Activated CD8-positive, alpha-beta T cell treated with anti-CD3 and anti-CD28 coated beads for 36 hours (primary cell): ENCODE measurements at regions not wholly inside any gene's neighbourhood (a gene's known extent, or its start where the extent isn't known, plus 50 kb on each side); places are given as distances from the start of the nearest gene placed in this dataset.

Experiments used
- ATAC-seq: fragments of 200-7000 bp; cut with Tn5 transposase; one replicate; pipeline ENCODE4 v1.10.0; 2021; ENCODE audit warnings: mild to moderate bottlenecking, moderate library complexity
- CTCF ChIA-PET: fragments of 350-600 bp; sonication (Branson Sonifier 250); formaldehyde crosslinking; loops from one replicate; lab custom pipeline; 2021; ENCODE audit warnings: antibody characterized with exemption; lab: Charles Lee
- POLR2A ChIA-PET: fragments of 350-600 bp; sonication (Branson Sonifier 250); formaldehyde crosslinking; loops from one replicate; lab custom pipeline; 2021; ENCODE audit warnings: antibody characterized with exemption; lab: Charles Lee
- DNase-seq: peaks from one replicate; pipeline ENCODE4 v3.0.0-alpha.2; 2020
- H3K27ac Mint-ChIP-seq: one replicate; pipeline ENCODE4 v1.8.0; 2021; ENCODE audit warnings: mild to moderate bottlenecking, mixed read lengths
- H3K27me3 Mint-ChIP-seq: one replicate; pipeline ENCODE4 v1.8.0; 2021; ENCODE audit warnings: mixed read lengths
- H3K36me3 Mint-ChIP-seq: one replicate; pipeline ENCODE4 v1.8.0; 2021; ENCODE audit warnings: low read depth, mixed read lengths
- H3K4me1 Mint-ChIP-seq: one replicate; pipeline ENCODE4 v1.8.0; 2021; ENCODE audit warnings: low read depth, mixed read lengths
- H3K4me3 Mint-ChIP-seq: one replicate; pipeline ENCODE4 v1.8.0; 2021; ENCODE audit warnings: mild to moderate bottlenecking, moderate library complexity, mixed read lengths
- H3K9me3 Mint-ChIP-seq: one replicate; pipeline ENCODE4 v1.8.0; 2021; ENCODE audit warnings: mixed read lengths
- CTCF ChIP-seq: fragments of 200-600 bp; IDR thresholded peaks from one replicate; pipeline ENCODE4 v1.8.0; 2022; ENCODE audit warnings: antibody characterized with exemption, mild to moderate bottlenecking
- intact Hi-C: fragments of 100-400 bp; cut with micrococcal nuclease; formaldehyde crosslinking; loops from one replicate; pipeline ENCODE4 v1.10.0; 2022

GRCh38 chr3:139106013-139106932 is 61.6 kb upstream of the PRR23C start:
- TF ChIP-seq CTCF = no peak
- Mint-ChIP-seq H3K27me3 (peaks cover 3% of the 10 kb centered on the region), H3K4me1 (peaks cover 2% of the 10 kb centered on the region), H3K4me3 (no peak overlapping the region), H3K27ac (no peak overlapping the region), H3K36me3 (no peaks in the 10 kb centered on the region), H3K9me3 (no peaks in the 10 kb centered on the region)
- no peak for ATAC-seq
- POLR2A ChIA-PET = no interaction called here
- intact Hi-C loops = no loop called here
- CTCF ChIA-PET = no interaction called here
- DNase-seq = no peak

GRCh38 chr3:139107424-139108252 is 62.9 kb upstream of the PRR23C start:
- CTCF ChIA-PET = no interaction called here

GRCh38 chr3:139108253-139108969 is 63.7 kb upstream of the PRR23C start:
- ATAC-seq = no peak
- CTCF ChIA-PET = no interaction called here
- Mint-ChIP-seq H3K27ac (no peak overlapping the region), H3K9me3 (no peaks in the 10 kb centered on the region), H3K4me3 (no peak overlapping the region), H3K4me1 (peaks cover 2% of the 10 kb centered on the region), H3K36me3 (no peaks in the 10 kb centered on the region), H3K27me3 (peaks cover 11% of the 10 kb centered on the region)
- intact Hi-C loops = no loop called here
- POLR2A ChIA-PET = no interaction called here
- no peak for DNase-seq
- no peak for TF ChIP-seq CTCF

More at GRCh38 chr3:139107424-139108252, 62.9 kb upstream of the PRR23C start:
- Mint-ChIP-seq H3K27me3 (peaks cover 9% of the 10 kb centered on the region), H3K9me3 (no peaks in the 10 kb centered on the region), H3K27ac (no peak overlapping the region), H3K4me1 (peaks cover 2% of the 10 kb centered on the region), H3K36me3 (no peaks in the 10 kb centered on the region), H3K4me3 (no peak overlapping the region)
- no peak for ATAC-seq
- POLR2A ChIA-PET = no interaction called here
- intact Hi-C loops = no loop called here
- DNase-seq = no peak
- TF ChIP-seq CTCF = no peak

GRCh38 chr3:139109271-139109670 is 64.6 kb upstream of the PRR23C start:
- H3K9me3 Mint-ChIP-seq = no peaks in the 10 kb centered on the region
- no peak for TF ChIP-seq CTCF
- intact Hi-C loops = no loop called here
- no peak overlapping the region for H3K4me3 Mint-ChIP-seq
- no peaks in the 10 kb centered on the region for H3K36me3 Mint-ChIP-seq
- POLR2A ChIA-PET = no interaction called here
- no peak overlapping the region for H3K27ac Mint-ChIP-seq
- no peak for ATAC-seq
- CTCF ChIA-PET = interaction anchor here (1.1 to 5.0 kb wide), 2 partner anchors 17 to 220 kb away, joined by 3 to 53 read pairs; no protein-coding TSS in a partner anchor
- DNase-seq = no peak
- H3K4me1 Mint-ChIP-seq = peaks cover 2% of the 10 kb centered on the region
- peaks cover 14% of the 10 kb centered on the region for H3K27me3 Mint-ChIP-seq
